Caco-2 (cell line): ENCODE measurements at regions not wholly inside any gene's neighbourhood (a gene's known extent, or its start where the extent isn't known, plus 50 kb on each side); places are given as distances from the start of the nearest gene placed in this dataset.
A peak's percentile ranks its signal among the peaks of the same experiment; 100 is the strongest.

Experiments used
- BruUV-seq: library from RNA; stranded (reverse); fragments of 400-500 nt; replicated peaks from 2 replicates; lab custom pipeline; 2021; lab: Mats Ljungman, UMichigan
- CTCF ChIA-PET: fragments of 300-600 bp; sonication (Branson Sonifier 250); formaldehyde crosslinking; loops from one replicate; lab custom pipeline; 2022; ENCODE audit warnings: antibody characterized with exemption; lab: Charles Lee
- POLR2A ChIA-PET: fragments of 300-600 bp; sonication (Branson Sonifier 250); formaldehyde crosslinking; loops from one replicate; lab custom pipeline; 2022; ENCODE audit warnings: antibody characterized with exemption; lab: Charles Lee
- DNase-seq, 2 experiments: peaks; one replicate each; pipeline versions ENCODE4 v3.0.0 to v3.0.0-alpha.2; 2020 to 2022
- H3K27me3 ChIP-seq: replicated peaks from 2 replicates; pipeline ENCODE4 v1.6.0; 2011; ENCODE audit warnings: low read length; ENCODE audit not compliant: control insufficient read depth, insufficient read depth
- H3K36me3 ChIP-seq: 2 replicates; pipeline ENCODE4 v1.5.1; 2011; ENCODE audit warnings: low read length; ENCODE audit not compliant: control insufficient read depth, insufficient read depth
- H3K4me1 ChIP-seq: fragments of 250-450 bp; sonication (Bioruptor Pico); 2 replicates; pipeline ENCODE4 v1.5.1; 2020; ENCODE audit warnings: mild to moderate bottlenecking
- H3K4me3 ChIP-seq: 2 replicates; pipeline ENCODE4 v1.5.1; 2011; ENCODE audit warnings: low read depth, mild to moderate bottlenecking, control low read depth, low read length
- H3K9me3 ChIP-seq: fragments of 250-450 bp; sonication (Bioruptor Pico); 2 replicates; pipeline ENCODE4 v1.5.1; 2020; ENCODE audit warnings: mild to moderate bottlenecking, moderate library complexity
- H3K27ac Mint-ChIP-seq: one replicate; pipeline ENCODE4 v1.8.0; 2022; ENCODE audit warnings: mixed read lengths; ENCODE audit not compliant: unreplicated experiment
- H3K27me3 Mint-ChIP-seq: one replicate; pipeline ENCODE4 v1.8.0; 2022; ENCODE audit warnings: mixed read lengths; ENCODE audit not compliant: insufficient read depth, unreplicated experiment
- H3K36me3 Mint-ChIP-seq: one replicate; pipeline ENCODE4 v1.8.0; 2022; ENCODE audit warnings: mild to moderate bottlenecking, mixed read lengths; ENCODE audit not compliant: insufficient read depth, unreplicated experiment
- H3K4me1 Mint-ChIP-seq: one replicate; pipeline ENCODE4 v1.8.0; 2022; ENCODE audit warnings: low read depth, mixed read lengths; ENCODE audit not compliant: unreplicated experiment
- H3K4me3 Mint-ChIP-seq: one replicate; pipeline ENCODE4 v1.8.0; 2022; ENCODE audit warnings: mild to moderate bottlenecking, moderate library complexity, mixed read lengths; ENCODE audit not compliant: unreplicated experiment
- H3K9me3 Mint-ChIP-seq: one replicate; pipeline ENCODE4 v1.8.0; 2022; ENCODE audit warnings: mixed read lengths; ENCODE audit not compliant: unreplicated experiment
- intact Hi-C: fragments of 100-400 bp; cut with micrococcal nuclease; formaldehyde crosslinking; loops from one replicate; pipeline ENCODE4 v1.10.0; 2022; ENCODE audit not compliant: unreplicated experiment
- TF ChIP-seq, protein P1 (sequence below), 2 experiments: fragments of 200-600 bp in 1 of 2; IDR thresholded peaks; 1 replicate in 1 of 2; 2 replicates in 1 of 2; pipeline versions ENCODE4 v1.5.1 to v1.8.0; 2011 to 2022; ENCODE audit warnings: antibody characterized with exemption in 1 of 2, control low read depth in 1 of 2, inconsistent platforms in 1 of 2, low read depth in 1 of 2, low read length in 1 of 2, mild to moderate bottlenecking in 1 of 2, moderate library complexity in 1 of 2; ENCODE audit not compliant: insufficient read depth in 1 of 2, severe bottlenecking in 1 of 2, unreplicated experiment in 1 of 2

DNA sequence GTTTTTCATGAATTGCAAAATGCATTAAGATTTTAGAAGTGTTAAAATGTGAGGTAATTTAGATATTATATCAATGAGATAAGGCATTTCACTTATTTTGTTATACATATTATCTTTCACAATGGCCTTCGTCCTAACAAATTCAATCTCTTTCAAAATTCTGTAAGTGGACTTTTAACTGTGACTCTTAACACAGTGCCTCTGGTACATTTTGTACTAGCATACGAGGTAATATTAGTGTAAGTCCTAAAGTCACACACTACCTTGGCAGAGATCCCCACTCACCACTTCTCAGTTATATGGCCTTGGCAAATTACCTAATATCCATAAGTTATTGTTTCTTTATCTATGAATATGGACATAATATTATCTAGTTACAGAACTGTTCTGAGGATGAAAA is 101.3 kb upstream of the SLITRK6 start:
- no peak overlapping the region for H3K4me3 ChIP-seq
- H3K4me1 Mint-ChIP-seq, result no peaks in the 10 kb centered on the region
- H3K27me3 Mint-ChIP-seq, result no peaks in the 10 kb centered on the region
- no peak overlapping the region for H3K4me3 Mint-ChIP-seq
- no peaks in the 10 kb centered on the region for H3K27me3 ChIP-seq
- CTCF ChIA-PET, result no interaction called here
- H3K4me1 ChIP-seq, result no peaks in the 10 kb centered on the region
- TF ChIP-seq, protein P1, sequence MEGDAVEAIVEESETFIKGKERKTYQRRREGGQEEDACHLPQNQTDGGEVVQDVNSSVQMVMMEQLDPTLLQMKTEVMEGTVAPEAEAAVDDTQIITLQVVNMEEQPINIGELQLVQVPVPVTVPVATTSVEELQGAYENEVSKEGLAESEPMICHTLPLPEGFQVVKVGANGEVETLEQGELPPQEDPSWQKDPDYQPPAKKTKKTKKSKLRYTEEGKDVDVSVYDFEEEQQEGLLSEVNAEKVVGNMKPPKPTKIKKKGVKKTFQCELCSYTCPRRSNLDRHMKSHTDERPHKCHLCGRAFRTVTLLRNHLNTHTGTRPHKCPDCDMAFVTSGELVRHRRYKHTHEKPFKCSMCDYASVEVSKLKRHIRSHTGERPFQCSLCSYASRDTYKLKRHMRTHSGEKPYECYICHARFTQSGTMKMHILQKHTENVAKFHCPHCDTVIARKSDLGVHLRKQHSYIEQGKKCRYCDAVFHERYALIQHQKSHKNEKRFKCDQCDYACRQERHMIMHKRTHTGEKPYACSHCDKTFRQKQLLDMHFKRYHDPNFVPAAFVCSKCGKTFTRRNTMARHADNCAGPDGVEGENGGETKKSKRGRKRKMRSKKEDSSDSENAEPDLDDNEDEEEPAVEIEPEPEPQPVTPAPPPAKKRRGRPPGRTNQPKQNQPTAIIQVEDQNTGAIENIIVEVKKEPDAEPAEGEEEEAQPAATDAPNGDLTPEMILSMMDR (IDR thresholded peaks at IDR 0.05; ENCODE audit: insufficient read depth in 1 of 2, low read depth in 1 of 2, low read length in 1 of 2, severe bottlenecking in 1 of 2, unreplicated experiment in 1 of 2), result no peak
- no peak for DNase-seq
- H3K9me3 ChIP-seq, result no peaks in the 10 kb centered on the region
- BruUV-seq, result no TSS peak
- peaks cover 9% of the 10 kb centered on the region for H3K9me3 Mint-ChIP-seq
- POLR2A ChIA-PET, result no interaction called here
- H3K36me3 Mint-ChIP-seq, result no peaks in the 10 kb centered on the region
- H3K27ac Mint-ChIP-seq, result no peak overlapping the region
- intact Hi-C loops, result no loop called here
- H3K36me3 ChIP-seq, result no peaks in the 10 kb centered on the region

- BruUV-seq, result no TSS peak
- CTCF ChIA-PET, result no interaction called here
- Mint-ChIP-seq H3K27ac (no peak overlapping the region), H3K4me1 (no peaks in the 10 kb centered on the region), H3K27me3 (no peaks in the 10 kb centered on the region), H3K4me3 (no peak overlapping the region), H3K36me3 (no peaks in the 10 kb centered on the region), H3K9me3 (no peaks in the 10 kb centered on the region)
- Histone ChIP-seq H3K36me3 (no peaks in the 10 kb centered on the region), H3K9me3 (no peaks in the 10 kb centered on the region), H3K4me3 (no peak overlapping the region), H3K4me1 (no peaks in the 10 kb centered on the region), H3K27me3 (no peaks in the 10 kb centered on the region)
- TF ChIP-seq, protein P1 (IDR thresholded peaks at IDR 0.05; ENCODE audit: insufficient read depth in 1 of 2, low read depth in 1 of 2, low read length in 1 of 2, severe bottlenecking in 1 of 2, unreplicated experiment in 1 of 2), result peak; percentile 21 to 26
- POLR2A ChIA-PET, result no interaction called here
- intact Hi-C loops, result loop anchor here (1.0 kb wide), 1 partner anchor 1052 kb away; no protein-coding TSS in a partner anchor
- peak in 1 of 2 experiments; percentile 13 for DNase-seq
Observed at GRCh38 chr13:85896516-85897450, 97.6 kb upstream of the SLITRK6 start.

DNA sequence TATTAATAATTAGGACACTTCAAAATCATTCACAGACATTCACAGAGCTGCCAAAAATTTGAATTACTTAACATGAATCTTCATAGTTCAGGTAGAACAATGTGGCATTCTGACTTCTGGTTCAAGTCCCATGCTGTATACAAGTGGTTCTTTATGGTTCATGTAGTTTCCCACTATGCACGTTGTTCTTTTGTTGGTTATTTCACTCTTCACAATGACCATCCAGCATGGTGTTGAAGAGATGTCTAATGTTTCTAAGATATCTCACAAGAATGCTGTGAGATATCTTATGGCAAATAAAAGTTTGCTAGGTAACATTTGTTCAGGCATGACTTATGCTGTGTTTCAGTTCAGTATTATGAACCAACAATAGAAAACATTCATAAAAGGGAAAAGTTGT is 88.2 kb upstream of the SLITRK6 start:
- H3K27me3 ChIP-seq, result no peaks in the 10 kb centered on the region
- no peak for DNase-seq
- Mint-ChIP-seq H3K4me3 (no peak overlapping the region), H3K9me3 (no peaks in the 10 kb centered on the region), H3K4me1 (no peaks in the 10 kb centered on the region), H3K27me3 (no peaks in the 10 kb centered on the region), H3K27ac (no peak overlapping the region), H3K36me3 (no peaks in the 10 kb centered on the region)
- POLR2A ChIA-PET, result no interaction called here
- TF ChIP-seq, protein P1 (IDR thresholded peaks at IDR 0.05; ENCODE audit: insufficient read depth in 1 of 2, low read depth in 1 of 2, low read length in 1 of 2, severe bottlenecking in 1 of 2, unreplicated experiment in 1 of 2), result no peak
- H3K36me3 ChIP-seq, result no peaks in the 10 kb centered on the region
- H3K4me1 ChIP-seq, result no peaks in the 10 kb centered on the region
- CTCF ChIA-PET, result no interaction called here
- BruUV-seq, result no TSS peak
- H3K4me3 ChIP-seq, result no peak overlapping the region
- H3K9me3 ChIP-seq, result no peaks in the 10 kb centered on the region
- intact Hi-C loops, result no loop called here
